COLO668 (cell line): ENCODE measurements at regions not wholly inside any gene's neighbourhood (a gene's known extent, or its start where the extent isn't known, plus 50 kb on each side); places are given as distances from the start of the nearest gene placed in this dataset.
"Not testable (repeated sequence)": the region's sequence is repeated elsewhere in the genome, so short reads cannot be mapped to it uniquely, and the experiment has no call there.

ENCODE experiments used
- DNase-seq: peaks from one replicate; lab custom pipeline; 2025; ENCODE audit not compliant: unreplicated experiment; lab: John Stamatoyannopoulos, UW

DNA sequence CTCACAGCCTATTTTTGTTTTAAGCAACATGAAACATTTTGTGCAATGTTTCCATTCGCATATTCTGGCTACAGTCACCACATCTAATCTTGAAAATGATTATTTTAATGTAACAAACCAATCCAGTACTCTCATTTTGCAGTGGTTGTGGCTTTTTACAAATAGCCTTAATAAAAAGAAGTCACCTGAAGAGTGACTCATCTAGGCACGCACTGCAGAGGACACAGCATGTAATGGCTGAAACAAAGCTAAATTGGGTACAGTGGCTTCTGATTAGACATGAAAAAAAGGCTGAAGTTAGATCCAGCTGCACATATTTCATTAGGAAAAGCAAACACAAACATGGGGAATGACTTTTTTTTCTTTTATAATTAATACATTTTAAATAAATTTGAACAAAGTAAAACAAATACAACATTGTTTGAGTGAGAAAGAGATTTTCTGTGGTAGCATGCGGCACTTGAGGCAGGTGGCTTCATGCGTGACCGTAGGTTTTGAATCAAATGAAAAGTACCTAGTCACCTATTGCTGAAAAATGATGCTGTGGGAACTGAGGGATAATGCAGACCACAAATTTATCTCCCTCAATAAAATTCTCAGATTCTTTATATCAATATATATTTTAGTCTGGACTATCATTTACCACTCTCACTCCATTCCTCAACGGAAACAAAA is 240.8 kb upstream of the DDX53 start:
- DNase-seq: no peak

GRCh38 chrX:22760513-22761057 is 239.2 kb upstream of the DDX53 start:
- no peak for DNase-seq

DNA sequence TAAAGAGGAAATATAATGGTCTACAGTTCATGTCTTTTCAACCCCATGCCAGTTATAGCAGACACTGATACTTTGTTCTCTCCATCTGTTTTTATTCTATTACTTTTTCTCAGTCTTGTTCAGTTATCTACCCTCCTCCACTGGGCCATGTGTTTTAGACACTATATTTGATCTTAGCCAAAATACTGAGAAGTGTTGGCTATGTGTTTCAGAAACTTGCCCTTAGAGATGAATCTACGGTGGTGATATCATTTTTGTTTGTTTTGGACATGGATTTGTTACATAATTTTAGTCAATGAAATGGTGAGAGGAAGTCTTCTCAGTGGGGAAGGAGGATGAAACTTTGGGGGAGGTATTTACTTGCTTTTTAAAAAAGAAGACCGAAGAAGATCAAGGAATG is 211.5 kb upstream of the DDX53 start:
- DNase-seq: no peak

- no peak for DNase-seq
Observed at GRCh38 chrX:22795671-22796070, 204.1 kb upstream of the DDX53 start.

DNA sequence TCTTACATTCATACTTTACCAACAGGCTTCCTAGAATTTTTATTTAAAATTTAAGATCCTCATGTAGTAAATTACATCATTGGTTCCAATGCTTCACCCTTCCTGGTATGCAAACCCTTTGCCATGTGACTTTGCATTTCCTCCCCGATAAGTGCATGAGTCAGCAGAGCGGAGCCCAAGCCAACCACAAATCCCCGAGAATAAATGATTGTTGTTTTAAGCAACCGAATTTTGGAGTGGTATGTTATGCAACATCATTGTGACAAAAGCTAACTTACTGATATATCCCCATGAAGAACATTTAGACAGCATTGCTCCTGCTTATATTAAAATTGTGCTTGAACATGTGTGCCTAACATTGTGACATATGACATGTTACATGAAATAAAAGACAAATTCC is 199.4 kb upstream of the DDX53 start:
- DNase-seq: no peak

DNA sequence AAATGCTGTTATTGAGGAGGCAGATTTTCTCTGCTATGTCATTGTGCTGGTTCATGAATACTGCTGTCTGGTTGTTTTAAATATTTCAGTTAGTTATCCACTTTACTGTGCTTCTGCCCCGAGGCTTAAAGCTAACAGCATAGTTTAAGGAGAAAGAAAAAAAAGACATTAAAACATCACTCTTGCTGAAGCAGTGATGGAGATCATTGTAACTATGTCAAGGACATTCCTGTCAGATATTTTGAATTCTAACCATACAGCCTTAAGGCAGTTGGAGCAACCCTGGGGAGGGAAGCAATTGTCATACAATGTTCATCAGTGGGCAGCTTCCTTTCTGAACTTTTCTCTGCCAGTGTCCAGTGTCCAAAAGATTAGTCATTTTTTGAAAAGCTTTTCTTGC is 199.0 kb upstream of the DDX53 start:
- no peak for DNase-seq

- no peak for DNase-seq
Observed at GRCh38 chrX:22803353-22803752, 196.4 kb upstream of the DDX53 start.

DNA sequence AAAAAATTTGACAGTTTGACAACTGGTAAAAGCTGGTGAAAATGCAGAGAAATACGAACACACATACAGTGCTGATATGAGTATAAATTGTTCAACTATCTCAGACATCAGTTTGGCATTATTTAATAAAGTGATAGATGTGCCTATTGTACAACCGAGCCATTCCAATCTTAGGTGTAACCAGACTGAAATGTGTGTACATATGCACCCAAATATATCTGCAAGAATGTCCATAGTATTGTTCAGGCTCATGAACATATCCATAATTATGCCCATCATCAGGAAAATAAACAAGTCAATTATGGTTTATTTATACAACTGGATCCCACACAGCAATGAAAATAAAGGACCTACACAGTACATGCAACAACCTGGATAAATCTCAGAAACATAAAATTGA is 188.9 kb upstream of the DDX53 start:
- no peak for DNase-seq

DNA sequence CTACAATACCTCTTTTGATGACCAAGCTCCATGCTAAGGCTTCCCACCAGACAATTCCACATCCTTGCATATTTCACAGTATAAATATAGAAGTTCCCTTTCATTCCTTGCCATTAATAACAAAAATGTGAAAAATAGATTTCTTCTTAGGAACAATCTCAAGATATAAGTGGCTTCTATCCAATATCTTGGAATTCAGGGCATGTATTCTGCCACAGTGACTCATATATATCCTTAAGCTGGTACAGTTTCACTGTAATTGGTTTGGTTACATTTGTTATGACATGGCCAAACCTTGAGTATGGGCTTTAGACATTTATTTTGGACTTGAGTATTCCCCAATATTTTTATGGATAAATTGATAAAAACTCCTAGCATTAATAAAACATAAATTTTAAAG is 181.7 kb upstream of the DDX53 start:
- DNase-seq: no peak

GRCh38 chrX:22855693-22856092 is 144.1 kb upstream of the DDX53 start:
- DNase-seq: no peak

GRCh38 chrX:22859642-22860041 is 140.1 kb upstream of the DDX53 start:
- no peak for DNase-seq

GRCh38 chrX:22866801-22867200 is 133.0 kb upstream of the DDX53 start:
- not testable (repeated sequence) for DNase-seq

GRCh38 chrX:22882543-22882942 is 117.2 kb upstream of the DDX53 start:
- no peak for DNase-seq

DNA sequence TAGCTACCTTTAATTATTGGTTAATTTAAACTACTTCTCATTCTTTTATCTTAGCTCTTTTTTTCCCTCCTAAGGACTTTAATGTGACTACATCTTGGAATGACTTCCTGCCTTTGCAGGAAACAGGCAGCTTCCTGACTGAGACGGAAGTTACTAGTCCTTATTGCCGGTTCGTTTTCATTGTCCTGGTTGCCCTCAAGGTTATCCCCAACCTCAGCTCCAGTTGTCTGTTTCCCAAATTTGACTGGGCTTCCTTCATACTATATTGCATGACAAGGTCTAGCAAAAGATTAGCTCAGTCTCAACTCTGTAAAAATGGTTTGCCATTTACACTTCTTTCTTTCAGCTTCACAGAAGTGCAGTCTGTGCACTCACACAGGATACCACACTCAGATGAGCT is 109.9 kb upstream of the DDX53 start:
- no peak for DNase-seq

GRCh38 chrX:22912616-22913015 is 87.1 kb upstream of the DDX53 start:
- no peak for DNase-seq

GRCh38 chrX:22922961-22923360 is 76.8 kb upstream of the DDX53 start:
- no peak for DNase-seq

- no peak for DNase-seq
Observed at GRCh38 chrX:22934640-22935039, 65.1 kb upstream of the DDX53 start.

DNA sequence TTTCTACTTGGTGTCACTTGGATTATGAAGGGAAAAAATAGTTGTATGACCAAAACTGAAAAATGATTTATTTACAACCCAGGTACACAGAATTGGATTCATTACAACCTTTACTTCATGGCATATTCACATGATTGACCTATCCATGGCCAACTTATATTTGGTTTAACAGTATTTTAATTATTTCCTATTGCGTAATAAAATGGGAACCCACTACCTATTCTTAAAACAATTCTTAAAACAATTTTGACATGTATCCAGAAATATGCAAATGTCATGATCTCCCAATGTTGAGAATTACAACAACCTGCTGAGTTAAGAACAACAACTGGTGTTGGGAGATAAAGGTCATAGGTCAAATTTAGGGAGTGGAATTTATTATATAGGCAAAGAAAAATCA is 54.8 kb upstream of the DDX53 start:
- no peak for DNase-seq
